SU-DHL-6 (cell line): ENCODE measurements at regions not wholly inside any gene's neighbourhood (a gene's known extent, or its start where the extent isn't known, plus 50 kb on each side); places are given as distances from the start of the nearest gene placed in this dataset.

ENCODE experiments used
- H2AFZ ChIP-seq: fragments of 200-600 bp; sonication (generic); 2 replicates; pipeline ENCODE4 v1.6.1; 2014; ENCODE audit warnings: low read depth, mild to moderate bottlenecking, moderate library complexity, mixed read lengths, antibody characterized with exemption, low read length; ENCODE audit not compliant: severe bottlenecking
- H3F3A ChIP-seq: fragments of 200-600 bp; shearing (Covaris generic); 2 replicates; pipeline ENCODE4 v1.6.0; 2016; ENCODE audit warnings: antibody characterized with exemption, mild to moderate bottlenecking; ENCODE audit not compliant: insufficient read depth
- H3K27ac ChIP-seq: fragments of 200-600 bp; sonication (generic); 2 replicates; pipeline ENCODE4 v1.5.1; 2016; ENCODE audit warnings: low read depth, mild to moderate bottlenecking, low read length, moderate library complexity, mixed read lengths
- H3K27me3 ChIP-seq: fragments of 200-600 bp; sonication (generic), shearing (Covaris generic); 2 replicates; pipeline ENCODE4 v1.6.0; 2014; ENCODE audit warnings: mild to moderate bottlenecking, low read length
- H3K36me3 ChIP-seq: fragments of 200-600 bp; sonication (generic); 2 replicates; pipeline ENCODE4 v1.6.1; 2014; ENCODE audit warnings: mild to moderate bottlenecking, low read length, mixed read lengths
- H3K4me2 ChIP-seq: fragments of 300-600, 200-600 bp; shearing (Covaris generic), sonication (generic); 2 replicates; pipeline ENCODE4 v1.6.0; 2014; ENCODE audit warnings: low read length, low read depth, mild to moderate bottlenecking; ENCODE audit not compliant: poor library complexity, severe bottlenecking
- H3K4me3 ChIP-seq: fragments of 200-600 bp; sonication (generic); 2 replicates; pipeline ENCODE4 v1.5.1; 2014; ENCODE audit warnings: antibody characterized with exemption, low read length, mild to moderate bottlenecking, mixed read lengths; ENCODE audit not compliant: insufficient read depth, poor library complexity, severe bottlenecking
- H3K79me2 ChIP-seq: fragments of 200-600 bp; sonication (generic); 2 replicates; pipeline ENCODE4 v1.6.1; 2014; ENCODE audit warnings: mild to moderate bottlenecking, low read length, moderate library complexity; ENCODE audit not compliant: insufficient read depth
- H3K9ac ChIP-seq: fragments of 200-600 bp; sonication (generic); 2 replicates; pipeline ENCODE4 v1.7.0; 2014; ENCODE audit warnings: mild to moderate bottlenecking, low read length
- H3K9me2 ChIP-seq: fragments of 200-600 bp; sonication (generic); replicated peaks from 2 replicates; pipeline ENCODE4 v1.6.1; 2014; ENCODE audit warnings: low read length; ENCODE audit not compliant: insufficient read depth
- H3K9me3 ChIP-seq: fragments of 200-600 bp; sonication (generic); 2 replicates; pipeline ENCODE4 v1.6.1; 2014; ENCODE audit warnings: low read length, mixed read lengths; ENCODE audit not compliant: insufficient read depth
- H4K20me1 ChIP-seq: fragments of 200-600 bp; sonication (generic); 2 replicates; pipeline ENCODE4 v1.6.1; 2014; ENCODE audit warnings: low read depth, mild to moderate bottlenecking, antibody characterized with exemption, low read length, moderate library complexity, mixed read lengths
- EZH2phosphoT487 ChIP-seq: fragments of 200-600 bp; sonication (generic), shearing (Covaris generic); conservative IDR thresholded peaks from 2 replicates; pipeline ENCODE4 v1.6.1; 2018; ENCODE audit warnings: mild to moderate bottlenecking, antibody characterized with exemption, low read length, moderate library complexity, mixed read lengths
- TF ChIP-seq, protein P1 (sequence below): fragments of 200-600 bp; sonication (generic); IDR thresholded peaks from one replicate; pipeline ENCODE4 v1.5.1; 2017; ENCODE audit warnings: antibody characterized with exemption, mild to moderate bottlenecking, low read length, moderate library complexity; ENCODE audit not compliant: insufficient read depth, poor library complexity, severe bottlenecking

DNA sequence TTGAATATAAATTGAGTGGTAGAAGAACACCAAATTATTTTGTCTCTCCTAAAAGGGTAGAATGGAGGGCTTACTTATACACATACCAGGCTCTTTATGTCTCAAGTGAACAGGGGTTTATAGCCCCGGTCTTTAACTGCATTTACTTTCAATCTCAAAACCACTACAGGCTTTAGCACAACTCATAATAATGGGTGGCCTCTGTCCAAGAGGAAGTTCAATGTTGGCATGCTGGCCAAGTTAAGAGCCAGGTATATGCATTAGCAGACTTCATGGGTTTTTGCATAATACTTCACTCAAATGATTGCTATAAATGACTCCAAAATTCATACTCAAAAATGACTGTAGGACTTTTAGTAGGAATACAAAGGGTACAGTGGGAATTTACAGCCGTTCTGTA, 118.5 kb upstream of the OTUD4 start:
- no peaks in the 10 kb centered on the region for H3K36me3 ChIP-seq
- no peaks in the 10 kb centered on the region for H3K79me2 ChIP-seq
- TF ChIP-seq EZH2phosphoT487 = no peak
- TF ChIP-seq, protein P1, sequence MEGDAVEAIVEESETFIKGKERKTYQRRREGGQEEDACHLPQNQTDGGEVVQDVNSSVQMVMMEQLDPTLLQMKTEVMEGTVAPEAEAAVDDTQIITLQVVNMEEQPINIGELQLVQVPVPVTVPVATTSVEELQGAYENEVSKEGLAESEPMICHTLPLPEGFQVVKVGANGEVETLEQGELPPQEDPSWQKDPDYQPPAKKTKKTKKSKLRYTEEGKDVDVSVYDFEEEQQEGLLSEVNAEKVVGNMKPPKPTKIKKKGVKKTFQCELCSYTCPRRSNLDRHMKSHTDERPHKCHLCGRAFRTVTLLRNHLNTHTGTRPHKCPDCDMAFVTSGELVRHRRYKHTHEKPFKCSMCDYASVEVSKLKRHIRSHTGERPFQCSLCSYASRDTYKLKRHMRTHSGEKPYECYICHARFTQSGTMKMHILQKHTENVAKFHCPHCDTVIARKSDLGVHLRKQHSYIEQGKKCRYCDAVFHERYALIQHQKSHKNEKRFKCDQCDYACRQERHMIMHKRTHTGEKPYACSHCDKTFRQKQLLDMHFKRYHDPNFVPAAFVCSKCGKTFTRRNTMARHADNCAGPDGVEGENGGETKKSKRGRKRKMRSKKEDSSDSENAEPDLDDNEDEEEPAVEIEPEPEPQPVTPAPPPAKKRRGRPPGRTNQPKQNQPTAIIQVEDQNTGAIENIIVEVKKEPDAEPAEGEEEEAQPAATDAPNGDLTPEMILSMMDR = no peak
- H3K27ac ChIP-seq = peak overlapping the region; percentile 78
- no peaks in the 10 kb centered on the region for H4K20me1 ChIP-seq
- H3K4me3 ChIP-seq = no peak overlapping the region
- H3K9me2 ChIP-seq = no peaks in the 10 kb centered on the region
- no peaks in the 10 kb centered on the region for H3F3A ChIP-seq
- H3K9me3 ChIP-seq = no peaks in the 10 kb centered on the region
- H3K9ac ChIP-seq = no peak overlapping the region
- H3K4me2 ChIP-seq = peak overlapping the region; percentile 43
- no peak overlapping the region for H2AFZ ChIP-seq
- H3K27me3 ChIP-seq = no peaks in the 10 kb centered on the region

DNA sequence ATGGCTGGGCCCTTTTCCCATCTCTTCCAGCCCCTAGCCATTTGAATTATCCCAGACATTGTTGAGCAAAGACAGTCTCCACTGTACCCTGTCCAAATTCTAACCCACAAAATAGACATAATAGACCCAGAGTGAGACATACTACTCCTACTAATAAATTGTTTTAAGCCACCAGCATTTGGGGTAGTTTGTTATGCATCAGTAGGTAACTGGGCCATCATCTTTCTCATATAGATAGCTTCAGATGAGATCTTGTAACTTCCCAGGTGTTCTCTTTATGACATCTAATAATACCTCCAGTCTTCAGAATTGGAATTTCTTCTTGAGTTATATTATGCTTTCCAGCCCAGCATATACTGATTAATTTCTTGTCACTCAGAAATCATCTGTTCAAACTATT, 117.2 kb upstream of the OTUD4 start:
- no peaks in the 10 kb centered on the region for H3K9me2 ChIP-seq
- no peaks in the 10 kb centered on the region for H3K79me2 ChIP-seq
- TF ChIP-seq, protein P1 = no peak
- TF ChIP-seq EZH2phosphoT487 = no peak
- no peaks in the 10 kb centered on the region for H3K9me3 ChIP-seq
- no peak overlapping the region for H2AFZ ChIP-seq
- no peak overlapping the region for H3K27ac ChIP-seq
- no peaks in the 10 kb centered on the region for H3F3A ChIP-seq
- H3K27me3 ChIP-seq = no peaks in the 10 kb centered on the region
- H3K36me3 ChIP-seq = no peaks in the 10 kb centered on the region
- H3K4me3 ChIP-seq = no peak overlapping the region
- no peak overlapping the region for H3K4me2 ChIP-seq
- H3K9ac ChIP-seq = no peak overlapping the region
- H4K20me1 ChIP-seq = no peaks in the 10 kb centered on the region

- Histone ChIP-seq H3K4me2 (no peak overlapping the region), H3K27ac (no peak overlapping the region), H3K9me2 (no peaks in the 10 kb centered on the region), H3K4me3 (no peak overlapping the region), H3K79me2 (no peaks in the 10 kb centered on the region), H2AFZ (no peak overlapping the region), H4K20me1 (no peaks in the 10 kb centered on the region), H3K9ac (no peak overlapping the region), H3K36me3 (no peaks in the 10 kb centered on the region), H3F3A (no peaks in the 10 kb centered on the region), H3K27me3 (no peaks in the 10 kb centered on the region), H3K9me3 (no peaks in the 10 kb centered on the region)
- TF ChIP-seq EZH2phosphoT487 = no peak
- TF ChIP-seq, protein P1 = no peak
Measured at GRCh38 chr4:145295547-145295946, 115.2 kb upstream of the OTUD4 start.
